Thyroid gland (tissue), 4 donors: ENCODE measurements at regions not wholly inside any gene's neighbourhood (a gene's known extent, or its start where the extent isn't known, plus 50 kb on each side); places are given as distances from the start of the nearest gene placed in this dataset.

Experiments used
- DNase-seq, 2 donors: peaks; one replicate each; pipeline ENCODE4 v3.0.0-alpha.2; 2019
- H3K27ac ChIP-seq, 3 donors: fragments of 200-600 bp; sonication (generic); 1 replicate in 2 of 3; 2 replicates in 1 of 3; pipeline ENCODE4 v1.5.1; 2016 to 2019; ENCODE audit warnings: mild to moderate bottlenecking in 1 of 3, moderate library complexity in 1 of 3
- H3K27me3 ChIP-seq: fragments of 200-600 bp; sonication (generic); one replicate; pipeline ENCODE4 v1.5.1; 2019
- H3K36me3 ChIP-seq, 2 donors: fragments of 200-600 bp; sonication (generic); one replicate each; pipeline ENCODE4 v1.5.1; 2016 to 2019
- H3K4me1 ChIP-seq, 2 donors: fragments of 200-600 bp; sonication (generic); one replicate each; pipeline ENCODE4 v1.5.1; 2017 to 2019
- H3K4me3 ChIP-seq, 3 donors: fragments of 200-600 bp; sonication (generic); replicated peaks in 1 of 3; 1 replicate in 2 of 3; 2 replicates in 1 of 3; pipeline ENCODE4 v1.5.1; 2016; ENCODE audit warnings: mild to moderate bottlenecking in 1 of 3
- H3K9me3 ChIP-seq: fragments of 200-600 bp; sonication (generic); one replicate; pipeline ENCODE4 v1.5.1; 2017
- CTCF ChIP-seq, 6 experiments: fragments of 200-600 bp in 3 of 6; fragments of 450-650 bp in 3 of 6; sonication (generic) in 3 of 6; IDR thresholded peaks; one replicate each; pipeline ENCODE4 v1.5.1; 2016 to 2019; ENCODE audit warnings: antibody characterized with exemption in 6 of 6, mild to moderate bottlenecking in 2 of 6, inconsistent platforms in 1 of 6, moderate library complexity in 1 of 6
- POLR2A ChIP-seq, 2 donors: fragments of 450-650 bp; IDR thresholded peaks; one replicate each; pipeline ENCODE4 v1.6.1; 2017; ENCODE audit warnings: antibody characterized with exemption in 2 of 2, mild to moderate bottlenecking in 2 of 2, moderate library complexity in 1 of 2
- whole genome bisulfite sequencing, 2 donors: methylation state at CpG; one replicate each; pipeline ENCODE4 v1.1.5; 2017; 5-methylcytosine and 5-hydroxymethylcytosine counted together
- intact Hi-C: fragments of 100-400 bp; cut with DNase I; formaldehyde crosslinking; loops from one replicate; pipeline ENCODE4 v1.15.1; 2023

DNA sequence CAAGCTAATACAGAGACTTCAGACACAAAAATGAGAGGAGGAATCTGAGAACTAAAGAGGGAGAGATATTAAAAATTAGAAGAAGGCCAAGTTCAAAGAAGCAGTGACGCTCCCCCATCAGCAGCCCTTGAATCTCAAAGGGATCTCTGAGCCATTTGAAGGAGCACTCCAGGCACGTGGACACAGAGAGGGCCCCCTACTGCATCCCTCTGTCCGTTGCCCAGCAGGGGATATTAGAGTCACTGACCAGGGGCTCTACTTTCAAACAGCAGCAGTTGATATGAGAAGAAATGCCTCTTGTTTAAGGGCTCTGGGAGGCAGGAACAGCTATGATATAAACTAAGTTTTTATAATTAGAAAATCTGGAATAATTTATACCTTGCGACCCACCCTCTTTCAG is 479.0 kb upstream of the SALL1 start:
- no peak for DNase-seq
- 66 to 68% methylated on average over 4 of the region's 4 CpGs for WGBS, 2 donors
- H3K36me3 ChIP-seq: no peaks in the 10 kb centered on the region
- TF ChIP-seq POLR2A (IDR thresholded peaks at IDR 0.05): no peak
- TF ChIP-seq CTCF (IDR thresholded peaks at IDR 0.05): no peak
- no peaks in the 10 kb centered on the region for H3K4me1 ChIP-seq
- intact Hi-C loops: no loop called here
- no peaks in the 10 kb centered on the region for H3K27me3 ChIP-seq
- H3K4me3 ChIP-seq: no peak overlapping the region
- H3K9me3 ChIP-seq: no peaks in the 10 kb centered on the region
- H3K27ac ChIP-seq: no peak overlapping the region

DNA sequence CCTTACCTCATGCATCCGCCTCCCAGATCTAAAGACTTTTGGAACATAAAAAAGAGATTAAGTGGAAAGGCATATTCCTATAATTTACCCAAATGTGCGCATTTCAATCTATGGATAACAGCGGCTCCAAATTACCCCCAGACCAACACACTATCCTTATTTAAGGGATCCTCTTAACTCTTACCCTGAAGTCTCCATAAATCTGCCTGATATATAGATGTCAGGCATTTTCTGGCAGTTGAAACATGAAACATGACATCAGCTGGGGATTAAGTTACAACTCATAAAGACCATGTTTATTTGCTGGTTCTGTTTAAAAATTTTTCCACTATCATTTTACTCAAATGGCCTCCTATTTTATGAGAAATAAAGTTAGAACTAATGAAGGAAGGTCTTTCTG is 478.5 kb upstream of the SALL1 start:
- intact Hi-C loops: no loop called here
- Histone ChIP-seq H3K36me3 (no peaks in the 10 kb centered on the region), H3K4me1 (no peaks in the 10 kb centered on the region), H3K9me3 (no peaks in the 10 kb centered on the region), H3K27me3 (no peaks in the 10 kb centered on the region), H3K27ac (no peak overlapping the region), H3K4me3 (no peak overlapping the region)
- DNase-seq: no peak
- WGBS, 2 donors: 95 to 98% methylated on average over 3 of the region's 3 CpGs
- TF ChIP-seq POLR2A (IDR thresholded peaks at IDR 0.05) (no peak), CTCF (IDR thresholded peaks at IDR 0.05) (no peak)

DNA sequence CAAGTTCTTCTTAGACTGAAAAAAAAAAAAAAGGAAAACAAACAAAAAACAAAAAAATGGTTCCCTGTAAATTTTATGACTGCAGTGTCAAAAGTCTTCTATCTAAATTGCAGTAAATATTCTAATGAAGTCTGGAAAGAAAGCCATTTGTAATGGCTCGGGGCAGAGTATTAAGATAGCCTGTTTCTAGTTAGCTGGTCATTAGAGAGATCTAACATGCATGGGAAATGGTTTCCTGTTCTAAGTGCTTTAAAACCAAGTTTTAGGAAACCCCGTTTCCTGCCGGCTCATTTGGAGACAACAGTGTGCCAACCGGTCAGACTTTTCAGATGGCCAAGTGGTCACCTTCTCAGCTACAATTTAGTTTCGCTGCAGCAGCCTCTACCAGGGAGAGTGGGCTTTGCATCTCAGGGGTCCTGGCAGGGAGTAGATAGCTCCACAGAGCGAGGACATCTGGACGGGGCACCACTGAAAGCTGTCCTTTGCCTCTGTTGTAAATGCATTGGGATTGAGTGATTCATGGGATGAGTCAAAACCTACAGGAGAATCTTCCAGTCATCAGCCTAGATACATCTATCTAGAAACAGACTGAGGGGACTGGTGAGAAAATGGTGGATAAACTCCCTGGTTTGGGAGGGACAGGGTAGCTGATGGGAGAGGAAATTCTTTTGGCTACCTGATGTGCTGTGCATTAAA is 473.2 kb upstream of the SALL1 start:
- no peaks in the 10 kb centered on the region for H3K4me1 ChIP-seq
- 61 to 72% methylated on average over 7 of the region's 7 CpGs for WGBS, 2 donors
- no peak overlapping the region for H3K27ac ChIP-seq
- no peaks in the 10 kb centered on the region for H3K9me3 ChIP-seq
- H3K36me3 ChIP-seq: no peaks in the 10 kb centered on the region
- H3K4me3 ChIP-seq: no peak overlapping the region
- intact Hi-C loops: no loop called here
- TF ChIP-seq CTCF (IDR thresholded peaks at IDR 0.05) (no peak), POLR2A (IDR thresholded peaks at IDR 0.05) (no peak)
- H3K27me3 ChIP-seq: no peaks in the 10 kb centered on the region
- no peak for DNase-seq

DNA sequence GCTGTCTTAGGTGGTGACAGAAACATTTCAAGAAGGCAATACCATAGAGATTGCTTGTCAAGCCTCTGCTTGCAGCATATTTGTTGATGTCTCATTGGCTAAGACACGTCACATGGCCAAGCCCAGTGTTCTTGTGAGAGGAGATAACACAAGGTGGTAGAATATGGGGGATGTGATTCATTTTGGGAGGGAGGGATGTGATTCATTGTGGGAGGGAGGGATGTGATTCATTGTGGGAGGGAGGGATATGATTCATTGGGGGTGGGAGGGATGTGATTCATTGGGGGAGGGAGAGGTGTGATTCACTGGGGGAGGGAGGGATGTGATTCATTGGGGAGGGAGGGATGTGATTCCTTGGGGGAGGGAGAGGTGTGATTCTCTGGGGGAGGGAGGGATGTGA is 470.5 kb upstream of the SALL1 start:
- no peak overlapping the region for H3K27ac ChIP-seq
- intact Hi-C loops: no loop called here
- no peak overlapping the region for H3K4me3 ChIP-seq
- no peak for TF ChIP-seq POLR2A (IDR thresholded peaks at IDR 0.05)
- TF ChIP-seq CTCF (IDR thresholded peaks at IDR 0.05): no peak
- no peaks in the 10 kb centered on the region for H3K27me3 ChIP-seq
- H3K4me1 ChIP-seq: no peaks in the 10 kb centered on the region
- H3K36me3 ChIP-seq: no peaks in the 10 kb centered on the region
- no peak for DNase-seq
- H3K9me3 ChIP-seq: no peaks in the 10 kb centered on the region
- WGBS, 2 donors: 90 to 96% methylated on average over 1 of the region's 1 CpG

DNA sequence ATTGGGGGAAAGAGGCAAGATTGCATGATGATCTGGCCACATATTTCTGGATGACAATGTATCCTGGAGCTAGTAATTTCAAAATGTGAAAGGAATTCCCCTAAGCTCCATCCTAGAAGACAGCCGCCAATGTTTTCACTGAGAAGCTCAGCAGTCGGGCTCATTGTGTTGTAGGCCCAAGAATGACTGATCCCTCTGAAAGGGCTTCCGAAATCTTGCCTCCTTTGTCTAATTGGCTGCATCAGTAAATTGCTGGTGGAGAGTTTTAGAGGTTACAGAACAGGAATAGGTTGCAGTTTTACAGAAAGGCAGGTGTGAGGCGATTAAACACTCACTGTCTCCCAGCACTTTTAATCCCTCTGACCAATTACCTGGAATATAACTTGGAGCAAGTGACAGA is 464.1 kb upstream of the SALL1 start:
- H3K4me1 ChIP-seq: no peaks in the 10 kb centered on the region
- 80 to 90% methylated on average over 4 of the region's 4 CpGs for WGBS, 2 donors
- intact Hi-C loops: no loop called here
- TF ChIP-seq CTCF (IDR thresholded peaks at IDR 0.05) (no peak), POLR2A (IDR thresholded peaks at IDR 0.05) (no peak)
- no peak for DNase-seq
- no peak overlapping the region for H3K4me3 ChIP-seq
- H3K27me3 ChIP-seq: no peaks in the 10 kb centered on the region
- H3K27ac ChIP-seq: no peak overlapping the region
- H3K36me3 ChIP-seq: no peaks in the 10 kb centered on the region
- no peaks in the 10 kb centered on the region for H3K9me3 ChIP-seq
